ENCODE measurements at regions not wholly inside any gene's neighbourhood (a gene's known extent, or its start where the extent isn't known, plus 50 kb on each side); places are given as distances from the start of the nearest gene placed in this dataset.

GRCh38 chr13:61466280-61466679, 50.6 kb upstream of the PCDH20 start:
- Histone ChIP-seq H3K79me1 (ENCODE audit: low read depth in 1 of 2, low read length in 2 of 2) (no peaks in the 10 kb centered on the region), H4K5ac (ENCODE audit: low read depth, low read length) (no peak overlapping the region), H3K9me1 (ENCODE audit: insufficient read depth, low read length) (no peaks in the 10 kb centered on the region), H2AK5ac (ENCODE audit: low read depth, low read length) (no peak overlapping the region), H3K23ac (ENCODE audit: low read depth, low read length) (no peak overlapping the region), H3K56ac (ENCODE audit: extremely low read depth, insufficient read depth, low read length) (no peak overlapping the region), H2BK20ac (ENCODE audit: low read depth, low read length) (no peak overlapping the region), H3K27me3 (ENCODE audit: control insufficient read depth, insufficient read depth, low read length) (no peaks in the 10 kb centered on the region), H3K9ac (ENCODE audit: low read depth, low read length) (no peak overlapping the region), H2BK120ac (ENCODE audit: low read depth, low read length) (no peak overlapping the region), H3K18ac (ENCODE audit: low read depth, low read length) (no peak overlapping the region), H3K4me2 (ENCODE audit: low read depth, low read length) (no peak overlapping the region), H3K14ac (replicated peaks; ENCODE audit: low read depth, low read length) (no peak overlapping the region), H3K4ac (ENCODE audit: low read depth, low read length) (no peak overlapping the region), H2BK5ac (ENCODE audit: low read depth, low read length, poor library complexity, severe bottlenecking) (no peak overlapping the region), H4K20me1 (ENCODE audit: insufficient read depth, low read length) (no peaks in the 10 kb centered on the region), H3K36me3 (ENCODE audit: control insufficient read depth, insufficient read depth, low read length) (no peaks in the 10 kb centered on the region), H4K8ac (ENCODE audit: low read depth in 2 of 2, low read length in 2 of 2) (no peak overlapping the region), H3K27ac (ENCODE audit: insufficient read depth, low read length) (no peak overlapping the region), H2BK15ac (ENCODE audit: low read depth, low read length) (no peak overlapping the region), H2AK9ac (replicated peaks; ENCODE audit: low read depth, low read length, poor library complexity) (no peak overlapping the region), H2AFZ (replicated peaks; ENCODE audit: low read length, poor library complexity) (no peak overlapping the region), H3K4me1 (ENCODE audit: control insufficient read depth, insufficient read depth, low read length) (no peaks in the 10 kb centered on the region), H4K91ac (ENCODE audit: insufficient read depth, low read depth, low read length) (no peak overlapping the region), H3K4me3 (ENCODE audit: insufficient read depth, low read depth, low read length) (no peak overlapping the region), H3K9me3 (ENCODE audit: control insufficient read depth, insufficient read depth, low read length) (no peaks in the 10 kb centered on the region)
- no peak for DNase-seq
- dilution Hi-C loops (cut with HindIII; ENCODE audit: low sequenced_read_pairs, unreplicated experiment) (no loop called here), in situ Hi-C loops (cut with MboI; ENCODE audit: low sequenced_read_pairs) (no loop called here), intact Hi-C loops (cut with micrococcal nuclease) (no loop called here)
- no peak for ATAC-seq (ENCODE audit: low read depth)
- no TSS peak for BruUV-seq (replicated peaks)
- CTCF ChIA-PET, result no interaction called here
- TF ChIP-seq POLR2A (IDR thresholded peaks at IDR 0.05; ENCODE audit: low read depth, low read length) (no peak), MAFK (IDR thresholded peaks at IDR 0.05; ENCODE audit: low read depth, low read length) (no peak), FOS (IDR thresholded peaks at IDR 0.05; ENCODE audit: low read depth, low read length) (no peak), SMC3 (IDR thresholded peaks at IDR 0.05; ENCODE audit: low read depth, low read length) (no peak), ELK1 (IDR thresholded peaks at IDR 0.05; ENCODE audit: borderline replicate concordance, low read depth, low read length) (no peak), NFE2L2 (IDR thresholded peaks at IDR 0.05; ENCODE audit: low read depth, low read length) (no peak), RAD21 (IDR thresholded peaks at IDR 0.05; ENCODE audit: low read length) (no peak), CHD1 (IDR thresholded peaks at IDR 0.05; ENCODE audit: low read depth, low read length) (no peak), USF2 (IDR thresholded peaks at IDR 0.05; ENCODE audit: low read depth, low read length) (no peak), MAZ (IDR thresholded peaks at IDR 0.05; ENCODE audit: borderline replicate concordance, low read depth, low read length) (no peak), MXI1 (IDR thresholded peaks at IDR 0.05; ENCODE audit: borderline replicate concordance, low read depth, low read length) (no peak), CEBPB (IDR thresholded peaks at IDR 0.05; ENCODE audit: low read depth, low read length) (no peak), BHLHE40 (IDR thresholded peaks at IDR 0.05; ENCODE audit: low read depth, low read length) (no peak), RFX5 (IDR thresholded peaks at IDR 0.05; ENCODE audit: low read depth, low read length) (no peak), RCOR1 (IDR thresholded peaks at IDR 0.05; ENCODE audit: insufficient replicate concordance, low read length) (no peak), CTCF (conservative IDR thresholded peaks at IDR 0.05; ENCODE audit: low read depth, low read length) (no peak)
- POLR2A ChIA-PET (ENCODE audit: unreplicated experiment), result no interaction called here
- 60% methylated on average over 1 of the region's 3 CpGs; no CpG with 5 or more reads in 1 of the 2 experiments for WGBS, 2 experiments (ENCODE audit: extremely low coverage in 2 of 2, insufficient read length in 1 of 2)
